Effector CD8-positive, alpha-beta T cell (primary cell): ENCODE measurements at regions not wholly inside any gene's neighbourhood (a gene's known extent, or its start where the extent isn't known, plus 50 kb on each side); places are given as distances from the start of the nearest gene placed in this dataset.

Experiments used
- DNase-seq: peaks from one replicate; lab custom pipeline; 2025; lab: John Stamatoyannopoulos, UW

GRCh38 chr7:155216475-155217272 lies 81.0 kb upstream of the INSIG1 start:
- no peak for DNase-seq

GRCh38 chr7:155217634-155218033 lies 80.0 kb upstream of the INSIG1 start:
- DNase-seq = no peak

- DNase-seq = no peak
Measured at GRCh38 chr7:155218276-155219153, 79.2 kb upstream of the INSIG1 start.

GRCh38 chr7:155219154-155219531 lies 78.5 kb upstream of the INSIG1 start:
- no peak for DNase-seq

GRCh38 chr7:155219947-155220769 lies 77.5 kb upstream of the INSIG1 start:
- DNase-seq = no peak

GRCh38 chr7:155220903-155221302 lies 76.8 kb upstream of the INSIG1 start:
- DNase-seq = no peak

GRCh38 chr7:155221547-155221946 lies 76.1 kb upstream of the INSIG1 start:
- no peak for DNase-seq

GRCh38 chr7:155222061-155222460 lies 75.6 kb upstream of the INSIG1 start:
- DNase-seq = no peak

GRCh38 chr7:155222573-155222972 lies 75.1 kb upstream of the INSIG1 start:
- DNase-seq = no peak

- no peak for DNase-seq
Measured at GRCh38 chr7:155223021-155223420, 74.7 kb upstream of the INSIG1 start.

- DNase-seq = no peak
Measured at GRCh38 chr7:155223503-155223902, 74.2 kb upstream of the INSIG1 start.

- DNase-seq = no peak
Measured at GRCh38 chr7:155224116-155224811, 73.4 kb upstream of the INSIG1 start.

- no peak for DNase-seq
Measured at GRCh38 chr7:155225095-155225494, 72.6 kb upstream of the INSIG1 start.

GRCh38 chr7:155225516-155225915 lies 72.2 kb upstream of the INSIG1 start:
- no peak for DNase-seq

GRCh38 chr7:155226261-155227003 lies 71.2 kb upstream of the INSIG1 start:
- no peak for DNase-seq

- no peak for DNase-seq
Measured at GRCh38 chr7:155227004-155227787, 70.5 kb upstream of the INSIG1 start.

GRCh38 chr7:155227788-155228458 lies 69.8 kb upstream of the INSIG1 start:
- no peak for DNase-seq

- no peak for DNase-seq
Measured at GRCh38 chr7:155228459-155228845, 69.2 kb upstream of the INSIG1 start.

GRCh38 chr7:155228894-155229293 lies 68.8 kb upstream of the INSIG1 start:
- DNase-seq = no peak
